ENCODE measurements at regions not wholly inside any gene's neighbourhood (a gene's known extent, or its start where the extent isn't known, plus 50 kb on each side); places are given as distances from the start of the nearest gene placed in this dataset.

- Histone ChIP-seq H3K4me2 (ENCODE audit: insufficient read depth, low read length) (no peak overlapping the region), H2AFZ (ENCODE audit: low read depth, low read length) (no peak overlapping the region), H3K36me3 (ENCODE audit: control insufficient read depth in 2 of 2, extremely low read depth in 1 of 2, insufficient read depth in 2 of 2, low read length in 2 of 2) (no peaks in the 10 kb centered on the region), H3K4me3 (replicated peaks in 1 of 3; ENCODE audit: insufficient read depth in 1 of 3, low read depth in 1 of 3, low read length in 3 of 3) (no peak overlapping the region), H3K27me3 (ENCODE audit: control insufficient read depth in 2 of 2, insufficient read depth in 2 of 2, low read length in 2 of 2) (no peaks in the 10 kb centered on the region), H3K9me1 (replicated peaks; ENCODE audit: control insufficient read depth, extremely low read depth, insufficient read depth, low read length) (no peaks in the 10 kb centered on the region), H4K20me1 (replicated peaks; ENCODE audit: control insufficient read depth, extremely low read depth, insufficient read depth, low read length) (no peaks in the 10 kb centered on the region), H3K9me3 (replicated peaks; ENCODE audit: control insufficient read depth, insufficient read depth, low read length) (no peaks in the 10 kb centered on the region), H3K27ac (ENCODE audit: insufficient read depth, low read depth, low read length) (no peak overlapping the region), H3K79me2 (ENCODE audit: control insufficient read depth, insufficient read depth, low read length) (no peaks in the 10 kb centered on the region), H3K4me1 (ENCODE audit: control insufficient read depth, extremely low read depth, insufficient read depth, low read length) (no peaks in the 10 kb centered on the region), H3K9ac (replicated peaks; ENCODE audit: extremely low read depth, insufficient read depth, low read length) (no peak overlapping the region)
- ChIA-PET CTCF (interaction anchor here (1.5 kb wide), 1 partner anchor 19 kb away, joined by 4 read pairs; no protein-coding TSS in a partner anchor), POLR2A (no interaction called here)
- no TSS peak for BruUV-seq (replicated peaks)
- TF ChIP-seq EZH2 (IDR thresholded peaks at IDR 0.05; ENCODE audit: borderline replicate concordance, low read depth, low read length, severe bottlenecking) (no peak), JUN (IDR thresholded peaks at IDR 0.05; ENCODE audit: borderline replicate concordance, insufficient read depth, insufficient read length, low read depth) (no peak), FOS (IDR thresholded peaks at IDR 0.05; ENCODE audit: borderline replicate concordance, insufficient read depth, low read length) (no peak), GATA2 (IDR thresholded peaks at IDR 0.05; ENCODE audit: insufficient read depth, insufficient read length, low read depth, low read length) (no peak), MAX (IDR thresholded peaks at IDR 0.05; ENCODE audit: insufficient read depth, insufficient read length) (no peak), POLR2A (IDR thresholded peaks at IDR 0.05; ENCODE audit: low read depth, low read length) (no peak), CTCF (IDR thresholded peaks at IDR 0.05; ENCODE audit: extremely low read depth in 1 of 2, insufficient read depth in 1 of 2, low read depth in 1 of 2, low read length in 2 of 2) (no peak), MYC (IDR thresholded peaks at IDR 0.05; ENCODE audit: low read depth, low read length) (no peak), POLR2AphosphoS5 (IDR thresholded peaks at IDR 0.05; ENCODE audit: insufficient read depth, low read depth, low read length) (no peak)
- dilution Hi-C loops (cut with MboI; ENCODE audit: extremely low pct_ligation_motif_present, low sequenced_read_pairs) = no loop called here
- intact Hi-C loops (cut with micrococcal nuclease) = no loop called here
- FAIRE-seq (no peak), DNase-seq (ENCODE audit: low read depth, low spot score) (no peak)
These were observed 70.4 kb upstream of the MRI1 start for GRCh38 chr19:13693889-13694288.
